Fibroblast of skin of right quadriceps (primary cell): ENCODE measurements at regions not wholly inside any gene's neighbourhood (a gene's known extent, or its start where the extent isn't known, plus 50 kb on each side); places are given as distances from the start of the nearest gene placed in this dataset.
A peak's percentile ranks its signal among the peaks of the same experiment; 100 is the strongest.

Source experiments
- DNase-seq: peaks from one replicate; pipeline ENCODE4 v3.0.0-alpha.2; 2013

- no peak for DNase-seq
Measured at GRCh38 chr20:19958928-19959327, 58.2 kb upstream of the NAA20 start.

GRCh38 chr20:19960745-19961144, 56.4 kb upstream of the NAA20 start:
- no peak for DNase-seq

- no peak for DNase-seq
Measured at GRCh38 chr20:19961293-19961692, 55.9 kb upstream of the NAA20 start.

GRCh38 chr20:19962958-19963357, 54.2 kb upstream of the NAA20 start:
- no peak for DNase-seq

- DNase-seq, result peak; percentile 90
Measured at GRCh38 chr20:19964289-19965265, 52.6 kb upstream of the NAA20 start.

- DNase-seq, result no peak
Measured at GRCh38 chr20:19966840-19967239, 50.3 kb upstream of the NAA20 start.
